ENCODE measurements at regions not wholly inside any gene's neighbourhood (a gene's known extent, or its start where the extent isn't known, plus 50 kb on each side); places are given as distances from the start of the nearest gene placed in this dataset.

- no peak for TF ChIP-seq EZH2 (IDR thresholded peaks at IDR 0.05; ENCODE audit: insufficient read depth, poor library complexity, severe bottlenecking)
- no peak for TF ChIP-seq EZH2phosphoT487 (IDR thresholded peaks at IDR 0.05; ENCODE audit: insufficient read depth, low read depth)
These were observed 786.8 kb downstream of the TSN start for GRCh38 chr2:122542236-122542635.
